ENCODE measurements at regions not wholly inside any gene's neighbourhood (a gene's known extent, or its start where the extent isn't known, plus 50 kb on each side); places are given as distances from the start of the nearest gene placed in this dataset.

DNA sequence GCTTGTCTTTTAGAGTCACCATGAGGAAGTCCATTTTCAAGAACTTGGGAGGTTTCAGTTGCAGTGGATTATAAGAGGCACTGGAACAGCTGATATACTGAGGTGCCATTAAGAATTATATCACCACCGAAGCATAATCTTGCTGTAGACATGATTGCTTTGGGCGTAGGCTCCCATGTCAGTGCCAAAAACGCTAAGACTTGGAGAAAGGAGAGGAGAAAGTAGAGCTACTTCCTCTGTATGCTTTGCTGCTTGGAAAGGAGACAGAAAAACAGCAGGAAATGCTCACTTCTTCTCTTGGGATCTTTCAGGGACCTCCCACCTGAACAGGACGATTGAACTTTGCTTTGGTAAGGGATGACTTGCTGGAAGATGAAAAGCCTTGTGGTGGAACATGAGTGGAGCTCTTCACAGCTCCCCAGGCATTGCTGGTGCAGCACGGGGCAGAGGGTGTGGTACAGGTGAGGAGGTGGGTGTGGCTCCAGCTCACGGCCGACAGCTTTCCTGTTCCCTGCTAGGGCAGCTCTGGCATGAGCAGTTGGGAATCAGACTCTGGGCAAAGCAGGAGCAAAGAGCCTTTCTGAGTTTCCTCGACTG, 190.4 kb upstream of the JAG1 start:
- Histone ChIP-seq H3K9ac (no peak overlapping the region), H2AFZ (replicated peaks) (no peak overlapping the region)

DNA sequence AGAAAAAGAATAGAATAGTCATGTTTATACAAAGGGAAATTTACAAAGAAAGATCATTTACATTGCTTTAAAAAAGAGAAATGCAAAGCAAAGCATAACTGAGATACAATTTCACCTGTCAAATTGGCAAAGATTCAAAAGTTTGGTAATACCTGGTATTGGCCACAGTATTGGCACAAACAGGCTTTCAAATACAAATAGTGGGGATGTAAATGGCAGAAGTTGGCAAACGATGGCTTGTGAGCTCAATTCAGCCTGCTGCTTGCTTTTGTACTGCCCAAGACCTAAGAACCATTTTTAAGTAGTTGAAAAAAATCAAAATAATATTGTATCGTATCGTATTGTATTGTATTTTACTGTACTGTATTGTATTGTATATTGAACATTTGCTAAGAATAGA, 194.5 kb upstream of the JAG1 start:
- Histone ChIP-seq H3K9me3 (ENCODE audit: low read depth) (no peaks in the 10 kb centered on the region), H3K4me2 (no peak overlapping the region), H3K4me1 (no peaks in the 10 kb centered on the region), H2AFZ (replicated peaks) (no peak overlapping the region), H3F3A (ENCODE audit: low read depth) (no peaks in the 10 kb centered on the region), H3K27ac (no peak overlapping the region), H4K20me1 (ENCODE audit: low read depth) (no peaks in the 10 kb centered on the region), H3K36me3 (no peaks in the 10 kb centered on the region), H3K4me3 (no peak overlapping the region), H3K9ac (no peak overlapping the region), H3K79me2 (ENCODE audit: low read depth) (no peaks in the 10 kb centered on the region), H3K27me3 (no peaks in the 10 kb centered on the region)
- H3K4me3 Mint-ChIP-seq, result no peak overlapping the region
- TF ChIP-seq, protein P1, sequence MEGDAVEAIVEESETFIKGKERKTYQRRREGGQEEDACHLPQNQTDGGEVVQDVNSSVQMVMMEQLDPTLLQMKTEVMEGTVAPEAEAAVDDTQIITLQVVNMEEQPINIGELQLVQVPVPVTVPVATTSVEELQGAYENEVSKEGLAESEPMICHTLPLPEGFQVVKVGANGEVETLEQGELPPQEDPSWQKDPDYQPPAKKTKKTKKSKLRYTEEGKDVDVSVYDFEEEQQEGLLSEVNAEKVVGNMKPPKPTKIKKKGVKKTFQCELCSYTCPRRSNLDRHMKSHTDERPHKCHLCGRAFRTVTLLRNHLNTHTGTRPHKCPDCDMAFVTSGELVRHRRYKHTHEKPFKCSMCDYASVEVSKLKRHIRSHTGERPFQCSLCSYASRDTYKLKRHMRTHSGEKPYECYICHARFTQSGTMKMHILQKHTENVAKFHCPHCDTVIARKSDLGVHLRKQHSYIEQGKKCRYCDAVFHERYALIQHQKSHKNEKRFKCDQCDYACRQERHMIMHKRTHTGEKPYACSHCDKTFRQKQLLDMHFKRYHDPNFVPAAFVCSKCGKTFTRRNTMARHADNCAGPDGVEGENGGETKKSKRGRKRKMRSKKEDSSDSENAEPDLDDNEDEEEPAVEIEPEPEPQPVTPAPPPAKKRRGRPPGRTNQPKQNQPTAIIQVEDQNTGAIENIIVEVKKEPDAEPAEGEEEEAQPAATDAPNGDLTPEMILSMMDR (IDR thresholded peaks at IDR 0.05), result no peak
- TF ChIP-seq EZH2 (IDR thresholded peaks at IDR 0.05) (no peak), EZH2phosphoT487 (IDR thresholded peaks at IDR 0.05) (no peak)
- H3K27me3 Mint-ChIP-seq (ENCODE audit: insufficient read depth, low read depth), result no peaks in the 10 kb centered on the region
- no peaks in the 10 kb centered on the region for H3K36me3 Mint-ChIP-seq
- H3K27ac Mint-ChIP-seq, result no peak overlapping the region
- no peak for DNase-seq (ENCODE audit: low spot score)
- no peaks in the 10 kb centered on the region for H3K9me3 Mint-ChIP-seq
- no peaks in the 10 kb centered on the region for H3K4me1 Mint-ChIP-seq

More for the DNA sequence above, 190.4 kb upstream of the JAG1 start:
- no peaks in the 10 kb centered on the region for H3K36me3 ChIP-seq
- H3K27ac Mint-ChIP-seq, result no peak overlapping the region
- DNase-seq (ENCODE audit: low spot score), result no peak
- no peaks in the 10 kb centered on the region for H3K27me3 ChIP-seq
- no peaks in the 10 kb centered on the region for H3K9me3 Mint-ChIP-seq
- no peak overlapping the region for H3K4me2 ChIP-seq
- no peaks in the 10 kb centered on the region for H4K20me1 ChIP-seq (ENCODE audit: low read depth)
- no peaks in the 10 kb centered on the region for H3K4me1 Mint-ChIP-seq
- H3K4me3 ChIP-seq, result no peak overlapping the region
- no peaks in the 10 kb centered on the region for H3K4me1 ChIP-seq
- TF ChIP-seq EZH2 (IDR thresholded peaks at IDR 0.05) (no peak), EZH2phosphoT487 (IDR thresholded peaks at IDR 0.05) (no peak)
- TF ChIP-seq, protein P1 (IDR thresholded peaks at IDR 0.05), result no peak
- H3K27ac ChIP-seq, result no peak overlapping the region
- H3K9me3 ChIP-seq (ENCODE audit: low read depth), result no peaks in the 10 kb centered on the region
- no peaks in the 10 kb centered on the region for H3K27me3 Mint-ChIP-seq (ENCODE audit: insufficient read depth, low read depth)
- H3K79me2 ChIP-seq (ENCODE audit: low read depth), result no peaks in the 10 kb centered on the region
- H3F3A ChIP-seq (ENCODE audit: low read depth), result no peaks in the 10 kb centered on the region
- no peak overlapping the region for H3K4me3 Mint-ChIP-seq
- no peaks in the 10 kb centered on the region for H3K36me3 Mint-ChIP-seq

DNA sequence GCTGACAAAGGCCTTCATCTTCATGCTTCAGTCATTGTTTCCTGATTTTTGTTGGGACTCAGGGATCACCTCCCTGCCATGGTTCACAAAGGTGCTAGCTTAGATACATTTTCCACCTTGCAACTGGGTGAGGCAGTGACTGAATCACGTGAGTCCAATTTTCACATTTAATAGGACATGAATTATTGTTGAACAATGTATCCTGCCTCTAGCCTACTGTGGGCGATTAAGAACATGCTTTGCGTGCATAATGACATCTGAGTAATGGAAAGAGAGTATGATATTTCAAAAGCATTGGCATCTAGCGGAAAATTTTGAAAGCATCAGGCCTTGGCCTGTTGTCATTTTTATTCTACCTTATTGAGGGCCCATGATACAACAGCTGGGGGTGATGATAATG, 199.2 kb upstream of the JAG1 start:
- no peak overlapping the region for H3K9ac ChIP-seq
- no peak overlapping the region for H3K27ac ChIP-seq
- peaks cover 2% of the 10 kb centered on the region for H3F3A ChIP-seq (ENCODE audit: low read depth)
- DNase-seq (ENCODE audit: low spot score), result no peak
- H3K4me2 ChIP-seq, result no peak overlapping the region
- H4K20me1 ChIP-seq (ENCODE audit: low read depth), result no peaks in the 10 kb centered on the region
- no peaks in the 10 kb centered on the region for H3K27me3 Mint-ChIP-seq (ENCODE audit: insufficient read depth, low read depth)
- no peak overlapping the region for H3K4me3 Mint-ChIP-seq
- no peaks in the 10 kb centered on the region for H3K36me3 ChIP-seq
- H3K27ac Mint-ChIP-seq, result no peak overlapping the region
- H3K4me1 ChIP-seq, result peaks cover 11% of the 10 kb centered on the region
- H3K27me3 ChIP-seq, result no peaks in the 10 kb centered on the region
- H3K9me3 ChIP-seq (ENCODE audit: low read depth), result no peaks in the 10 kb centered on the region
- H3K9me3 Mint-ChIP-seq, result peaks cover under 1% of the 10 kb centered on the region
- H3K4me3 ChIP-seq, result no peak overlapping the region
- H2AFZ ChIP-seq (replicated peaks), result no peak overlapping the region
- no peaks in the 10 kb centered on the region for H3K36me3 Mint-ChIP-seq
- TF ChIP-seq EZH2phosphoT487 (IDR thresholded peaks at IDR 0.05), result no peak
- TF ChIP-seq, protein P1 (IDR thresholded peaks at IDR 0.05), result no peak
- no peak for TF ChIP-seq EZH2 (IDR thresholded peaks at IDR 0.05)
- H3K79me2 ChIP-seq (ENCODE audit: low read depth), result no peaks in the 10 kb centered on the region
- no peaks in the 10 kb centered on the region for H3K4me1 Mint-ChIP-seq
